ENCODE measurements at regions not wholly inside any gene's neighbourhood (a gene's known extent, or its start where the extent isn't known, plus 50 kb on each side); places are given as distances from the start of the nearest gene placed in this dataset.

DNA sequence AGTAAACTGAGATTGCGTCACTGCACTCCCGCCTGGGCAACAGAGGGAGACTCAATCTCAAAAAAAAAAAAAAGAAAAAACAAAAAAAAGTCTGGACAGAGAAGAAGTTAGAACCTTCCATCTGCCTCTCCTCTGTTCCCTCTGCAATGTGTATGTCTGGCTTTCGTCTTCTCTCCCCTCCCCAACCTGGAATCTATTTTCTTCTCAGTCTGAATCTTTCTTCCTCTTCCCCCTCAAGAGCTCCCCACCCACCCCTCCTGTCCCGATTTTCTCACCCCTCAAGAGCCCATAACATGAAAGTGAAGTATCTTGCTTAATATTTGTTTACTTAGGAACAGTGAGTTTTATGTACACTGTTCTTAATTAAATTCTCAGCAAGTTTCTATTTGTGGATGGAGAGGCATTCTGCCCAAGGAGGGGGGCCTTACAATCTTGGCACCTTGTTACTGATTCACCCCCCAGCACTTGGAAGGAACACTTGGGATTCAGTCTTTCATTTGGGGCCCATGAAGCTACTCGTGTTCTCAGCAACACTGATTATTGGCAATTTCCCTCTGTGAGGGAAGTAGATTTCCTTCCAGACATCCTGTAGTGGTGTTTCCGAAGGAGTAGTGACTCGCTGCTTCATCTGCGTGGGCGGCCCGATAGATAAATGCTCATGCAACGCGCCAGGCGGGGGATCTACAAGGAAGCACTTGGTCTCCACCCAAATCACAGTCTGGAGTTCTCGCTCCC lies 69.3 kb upstream of the SRSF6 start:
- TF ChIP-seq, protein P1, sequence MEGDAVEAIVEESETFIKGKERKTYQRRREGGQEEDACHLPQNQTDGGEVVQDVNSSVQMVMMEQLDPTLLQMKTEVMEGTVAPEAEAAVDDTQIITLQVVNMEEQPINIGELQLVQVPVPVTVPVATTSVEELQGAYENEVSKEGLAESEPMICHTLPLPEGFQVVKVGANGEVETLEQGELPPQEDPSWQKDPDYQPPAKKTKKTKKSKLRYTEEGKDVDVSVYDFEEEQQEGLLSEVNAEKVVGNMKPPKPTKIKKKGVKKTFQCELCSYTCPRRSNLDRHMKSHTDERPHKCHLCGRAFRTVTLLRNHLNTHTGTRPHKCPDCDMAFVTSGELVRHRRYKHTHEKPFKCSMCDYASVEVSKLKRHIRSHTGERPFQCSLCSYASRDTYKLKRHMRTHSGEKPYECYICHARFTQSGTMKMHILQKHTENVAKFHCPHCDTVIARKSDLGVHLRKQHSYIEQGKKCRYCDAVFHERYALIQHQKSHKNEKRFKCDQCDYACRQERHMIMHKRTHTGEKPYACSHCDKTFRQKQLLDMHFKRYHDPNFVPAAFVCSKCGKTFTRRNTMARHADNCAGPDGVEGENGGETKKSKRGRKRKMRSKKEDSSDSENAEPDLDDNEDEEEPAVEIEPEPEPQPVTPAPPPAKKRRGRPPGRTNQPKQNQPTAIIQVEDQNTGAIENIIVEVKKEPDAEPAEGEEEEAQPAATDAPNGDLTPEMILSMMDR (conservative IDR thresholded peaks at IDR 0.05; ENCODE audit: low read depth, low read length) = no peak
- no peak for TF ChIP-seq EZH2 (IDR thresholded peaks at IDR 0.05; ENCODE audit: low read length, unreplicated experiment)
